ENCODE measurements at regions not wholly inside any gene's neighbourhood (a gene's known extent, or its start where the extent isn't known, plus 50 kb on each side); places are given as distances from the start of the nearest gene placed in this dataset.

DNA sequence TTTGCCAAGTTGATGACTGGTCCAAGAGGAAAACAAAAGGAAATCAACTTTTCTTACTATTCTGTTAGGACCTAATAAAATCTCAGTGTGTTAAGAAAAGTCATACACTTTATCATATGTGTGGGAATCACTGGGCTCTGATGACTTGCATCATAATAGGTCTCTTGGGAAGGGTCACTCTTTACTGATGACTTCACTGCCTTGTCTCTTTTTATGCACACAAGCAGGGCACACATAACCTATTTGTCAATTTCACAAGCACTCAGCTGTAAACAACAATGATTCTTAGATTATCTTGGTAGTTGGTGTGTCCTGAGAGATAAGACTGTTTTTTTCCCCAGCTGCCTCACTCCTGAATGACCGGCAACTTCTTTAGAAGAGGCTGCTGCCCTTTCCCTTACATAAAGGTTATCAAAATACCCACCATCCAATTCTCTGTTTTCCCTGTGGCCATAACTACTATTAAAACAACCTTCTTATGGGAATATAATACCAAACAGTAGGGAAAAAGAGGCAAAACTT, 50.9 kb upstream of the INSM2 start:
- H3K4me3 ChIP-seq (ENCODE audit: low read depth, low read length), result no peak overlapping the region
- no peak for DNase-seq (ENCODE audit: low read depth)
- no peak for TF ChIP-seq CTCF (IDR thresholded peaks at IDR 0.05; ENCODE audit: insufficient read depth, low read depth, low read length, missing control alignments)
